ENCODE measurements at regions not wholly inside any gene's neighbourhood (a gene's known extent, or its start where the extent isn't known, plus 50 kb on each side); places are given as distances from the start of the nearest gene placed in this dataset.

DNA sequence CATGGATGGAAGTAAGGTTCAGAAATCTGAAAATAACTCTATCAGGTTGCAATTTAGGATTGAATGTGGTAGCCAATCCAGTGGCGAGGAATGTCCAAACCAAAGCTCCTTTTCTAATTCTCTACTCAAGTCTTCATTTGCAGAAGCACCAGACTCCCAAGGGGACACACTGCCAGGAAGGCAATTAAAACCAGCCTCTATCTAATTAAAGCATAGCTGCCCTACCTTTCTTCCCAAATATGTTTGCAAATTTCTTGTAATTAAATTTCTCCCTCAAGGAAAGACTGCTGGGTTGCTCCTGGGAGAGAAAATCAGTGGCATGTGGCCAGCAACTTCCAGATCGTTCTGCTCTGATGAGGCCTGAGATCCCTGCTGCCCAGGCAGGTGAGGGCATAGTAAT, 153.4 kb upstream of the MCTP2 start:
- H3K27me3 ChIP-seq (ENCODE audit: insufficient read depth, low read length, poor library complexity) = no peaks in the 10 kb centered on the region
- no peaks in the 10 kb centered on the region for H3K79me2 ChIP-seq (ENCODE audit: insufficient read depth, low read length)
- peaks cover 17% of the 10 kb centered on the region for H3K4me1 ChIP-seq (ENCODE audit: insufficient read depth, low read length)
- no peak overlapping the region for H3K4me2 ChIP-seq (ENCODE audit: insufficient read depth, low read length)
- no peaks in the 10 kb centered on the region for H3K36me3 ChIP-seq (ENCODE audit: insufficient read depth, low read length)
- DNase-seq = no peak
- H3K27ac ChIP-seq (ENCODE audit: low read length) = no peak overlapping the region
- H4K20me1 ChIP-seq (ENCODE audit: insufficient read depth, low read length) = no peaks in the 10 kb centered on the region
- ATAC-seq (ENCODE audit: insufficient read depth, low read depth) = no peak
- no peak overlapping the region for H2AFZ ChIP-seq (ENCODE audit: low read depth, low read length)
- no peak overlapping the region for H3K4me3 ChIP-seq (ENCODE audit: low read depth in 1 of 2, low read length in 2 of 2)
- TF ChIP-seq EZH2 (IDR thresholded peaks at IDR 0.05; ENCODE audit: borderline replicate concordance, low read depth, low read length, severe bottlenecking) = no peak
- TF ChIP-seq, protein P1, sequence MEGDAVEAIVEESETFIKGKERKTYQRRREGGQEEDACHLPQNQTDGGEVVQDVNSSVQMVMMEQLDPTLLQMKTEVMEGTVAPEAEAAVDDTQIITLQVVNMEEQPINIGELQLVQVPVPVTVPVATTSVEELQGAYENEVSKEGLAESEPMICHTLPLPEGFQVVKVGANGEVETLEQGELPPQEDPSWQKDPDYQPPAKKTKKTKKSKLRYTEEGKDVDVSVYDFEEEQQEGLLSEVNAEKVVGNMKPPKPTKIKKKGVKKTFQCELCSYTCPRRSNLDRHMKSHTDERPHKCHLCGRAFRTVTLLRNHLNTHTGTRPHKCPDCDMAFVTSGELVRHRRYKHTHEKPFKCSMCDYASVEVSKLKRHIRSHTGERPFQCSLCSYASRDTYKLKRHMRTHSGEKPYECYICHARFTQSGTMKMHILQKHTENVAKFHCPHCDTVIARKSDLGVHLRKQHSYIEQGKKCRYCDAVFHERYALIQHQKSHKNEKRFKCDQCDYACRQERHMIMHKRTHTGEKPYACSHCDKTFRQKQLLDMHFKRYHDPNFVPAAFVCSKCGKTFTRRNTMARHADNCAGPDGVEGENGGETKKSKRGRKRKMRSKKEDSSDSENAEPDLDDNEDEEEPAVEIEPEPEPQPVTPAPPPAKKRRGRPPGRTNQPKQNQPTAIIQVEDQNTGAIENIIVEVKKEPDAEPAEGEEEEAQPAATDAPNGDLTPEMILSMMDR (IDR thresholded peaks at IDR 0.05; ENCODE audit: borderline replicate concordance, extremely low read depth, low read length, poor library complexity, severe bottlenecking) = no peak
- no peak overlapping the region for H3K9ac ChIP-seq (ENCODE audit: low read depth, low read length)
- H3K9me3 ChIP-seq (ENCODE audit: insufficient read depth, low read length, severe bottlenecking) = no peaks in the 10 kb centered on the region

DNA sequence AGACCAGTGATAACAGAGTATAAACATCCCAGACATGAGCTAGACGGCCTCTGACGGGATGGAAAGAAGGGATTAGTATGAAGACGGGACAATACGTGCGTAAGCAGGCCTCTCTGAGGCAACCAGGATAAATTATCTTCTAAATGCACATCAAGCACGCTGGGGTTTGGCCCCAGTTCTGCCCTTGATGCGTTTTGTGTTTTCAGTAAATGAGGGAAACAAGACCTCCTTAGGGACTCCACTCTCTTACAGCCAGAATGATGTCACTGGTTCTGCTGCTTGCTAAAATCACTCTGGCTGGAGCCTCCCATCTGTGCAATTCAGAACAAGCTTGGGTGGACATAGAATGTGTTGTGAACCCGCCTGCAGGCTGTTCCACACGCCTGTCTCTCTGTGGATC, 156.0 kb upstream of the MCTP2 start:
- Histone ChIP-seq H4K20me1 (ENCODE audit: insufficient read depth, low read length) (no peaks in the 10 kb centered on the region), H3K36me3 (ENCODE audit: insufficient read depth, low read length) (no peaks in the 10 kb centered on the region), H3K79me2 (ENCODE audit: insufficient read depth, low read length) (no peaks in the 10 kb centered on the region), H3K9ac (ENCODE audit: low read depth, low read length) (no peak overlapping the region), H3K27ac (ENCODE audit: low read length) (no peak overlapping the region), H2AFZ (ENCODE audit: low read depth, low read length) (no peak overlapping the region), H3K4me2 (ENCODE audit: insufficient read depth, low read length) (no peak overlapping the region), H3K27me3 (ENCODE audit: insufficient read depth, low read length, poor library complexity) (no peaks in the 10 kb centered on the region), H3K4me3 (ENCODE audit: low read depth in 1 of 2, low read length in 2 of 2) (no peak overlapping the region), H3K4me1 (ENCODE audit: insufficient read depth, low read length) (peaks cover 6% of the 10 kb centered on the region), H3K9me3 (ENCODE audit: insufficient read depth, low read length, severe bottlenecking) (no peaks in the 10 kb centered on the region)
- ATAC-seq (ENCODE audit: insufficient read depth, low read depth) = no peak
- no peak for DNase-seq
- TF ChIP-seq, protein P1 (IDR thresholded peaks at IDR 0.05; ENCODE audit: borderline replicate concordance, extremely low read depth, low read length, poor library complexity, severe bottlenecking) = no peak
- no peak for TF ChIP-seq EZH2 (IDR thresholded peaks at IDR 0.05; ENCODE audit: borderline replicate concordance, low read depth, low read length, severe bottlenecking)

DNA sequence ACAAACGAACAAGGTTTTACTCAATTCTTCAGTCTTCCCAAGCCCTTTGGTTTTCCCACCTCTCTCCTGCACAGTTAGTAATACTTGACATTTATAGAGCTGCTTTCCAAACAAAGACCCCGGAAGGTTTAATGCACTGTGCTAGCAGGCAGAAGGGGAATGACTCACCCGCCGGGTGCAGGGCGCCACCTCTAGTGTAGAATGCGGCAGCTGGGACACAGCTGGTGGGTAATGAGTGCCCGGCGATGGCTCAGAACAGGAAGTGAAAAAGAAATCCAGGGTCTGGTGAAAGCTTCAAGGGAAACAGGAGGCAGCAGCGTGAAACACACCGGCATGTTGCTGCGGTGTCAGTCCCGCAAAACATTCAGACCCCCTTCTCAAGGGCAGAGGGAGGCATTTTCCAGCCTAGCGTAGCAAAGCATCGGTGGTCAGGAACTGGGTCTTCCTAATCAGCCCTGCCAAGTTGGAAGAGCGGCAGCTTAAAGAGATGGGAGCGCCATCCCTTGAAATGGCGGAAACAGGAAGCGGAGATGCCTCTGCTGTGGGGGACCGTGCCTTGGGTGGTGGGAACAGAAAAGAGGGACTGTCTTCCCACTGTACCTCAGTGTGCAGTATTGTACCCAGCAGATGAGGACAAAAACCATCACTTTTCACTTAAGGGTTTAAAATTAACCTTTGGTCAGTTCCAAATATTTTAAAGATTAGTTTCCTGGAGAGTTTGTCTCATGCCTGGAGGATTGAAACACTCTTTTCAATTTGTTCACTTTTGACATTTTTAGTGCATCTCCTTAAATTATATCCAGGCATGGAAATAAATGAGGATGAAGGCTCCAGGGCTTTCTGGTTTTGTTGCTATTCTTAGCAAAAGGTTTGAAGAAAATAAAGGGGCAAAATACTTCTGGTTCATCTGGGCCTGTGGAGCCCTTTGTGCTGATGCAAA, 160.7 kb upstream of the MCTP2 start:
- no peaks in the 10 kb centered on the region for H4K20me1 ChIP-seq (ENCODE audit: insufficient read depth, low read length)
- H3K9ac ChIP-seq (ENCODE audit: low read depth, low read length) = no peak overlapping the region
- no peak overlapping the region for H3K27ac ChIP-seq (ENCODE audit: low read length)
- peak; percentile 19 for DNase-seq
- no peak overlapping the region for H3K4me3 ChIP-seq (ENCODE audit: low read depth in 1 of 2, low read length in 2 of 2)
- H3K4me1 ChIP-seq (ENCODE audit: insufficient read depth, low read length) = no peaks in the 10 kb centered on the region
- H3K79me2 ChIP-seq (ENCODE audit: insufficient read depth, low read length) = no peaks in the 10 kb centered on the region
- no peak overlapping the region for H2AFZ ChIP-seq (ENCODE audit: low read depth, low read length)
- no peaks in the 10 kb centered on the region for H3K36me3 ChIP-seq (ENCODE audit: insufficient read depth, low read length)
- ATAC-seq (ENCODE audit: insufficient read depth, low read depth) = peak; percentile 54; the same call in 2 of the 3 replicates
- no peak overlapping the region for H3K4me2 ChIP-seq (ENCODE audit: insufficient read depth, low read length)
- TF ChIP-seq EZH2 (IDR thresholded peaks at IDR 0.05; ENCODE audit: borderline replicate concordance, low read depth, low read length, severe bottlenecking) = no peak
- TF ChIP-seq, protein P1 (IDR thresholded peaks at IDR 0.05; ENCODE audit: borderline replicate concordance, extremely low read depth, low read length, poor library complexity, severe bottlenecking) = no peak
- no peaks in the 10 kb centered on the region for H3K27me3 ChIP-seq (ENCODE audit: insufficient read depth, low read length, poor library complexity)
- H3K9me3 ChIP-seq (ENCODE audit: insufficient read depth, low read length, severe bottlenecking) = peaks cover 14% of the 10 kb centered on the region
